HCEC 1CT (cell line): ENCODE measurements at regions not wholly inside any gene's neighbourhood (a gene's known extent, or its start where the extent isn't known, plus 50 kb on each side); places are given as distances from the start of the nearest gene placed in this dataset.
"Not testable (repeated sequence)": the region's sequence is repeated elsewhere in the genome, so short reads cannot be mapped to it uniquely, and the experiment has no call there.

Experiments used
- DNase-seq: peaks from one replicate; pipeline ENCODE4 v3.0.0-alpha.2; 2017

DNA sequence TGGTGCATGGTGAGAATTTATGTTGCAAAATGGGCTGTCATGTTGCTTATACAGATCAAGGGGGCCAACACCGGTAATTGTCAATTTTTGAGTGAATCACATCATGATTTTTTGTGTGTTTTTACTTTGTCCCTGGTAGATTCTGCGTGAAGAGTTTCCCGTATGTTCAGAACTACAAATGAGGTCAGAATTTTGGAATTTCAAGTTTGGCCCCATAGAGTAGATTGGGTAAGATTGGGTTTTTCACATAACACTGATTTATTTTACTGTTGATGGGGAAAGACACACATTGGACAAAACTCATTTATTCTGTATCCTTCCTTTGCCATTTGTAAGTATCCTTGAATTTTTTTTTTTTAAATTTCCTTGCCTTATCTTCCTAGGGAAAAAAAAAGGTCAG is 158.5 kb upstream of the MXRA5 start:
- DNase-seq, result no peak

DNA sequence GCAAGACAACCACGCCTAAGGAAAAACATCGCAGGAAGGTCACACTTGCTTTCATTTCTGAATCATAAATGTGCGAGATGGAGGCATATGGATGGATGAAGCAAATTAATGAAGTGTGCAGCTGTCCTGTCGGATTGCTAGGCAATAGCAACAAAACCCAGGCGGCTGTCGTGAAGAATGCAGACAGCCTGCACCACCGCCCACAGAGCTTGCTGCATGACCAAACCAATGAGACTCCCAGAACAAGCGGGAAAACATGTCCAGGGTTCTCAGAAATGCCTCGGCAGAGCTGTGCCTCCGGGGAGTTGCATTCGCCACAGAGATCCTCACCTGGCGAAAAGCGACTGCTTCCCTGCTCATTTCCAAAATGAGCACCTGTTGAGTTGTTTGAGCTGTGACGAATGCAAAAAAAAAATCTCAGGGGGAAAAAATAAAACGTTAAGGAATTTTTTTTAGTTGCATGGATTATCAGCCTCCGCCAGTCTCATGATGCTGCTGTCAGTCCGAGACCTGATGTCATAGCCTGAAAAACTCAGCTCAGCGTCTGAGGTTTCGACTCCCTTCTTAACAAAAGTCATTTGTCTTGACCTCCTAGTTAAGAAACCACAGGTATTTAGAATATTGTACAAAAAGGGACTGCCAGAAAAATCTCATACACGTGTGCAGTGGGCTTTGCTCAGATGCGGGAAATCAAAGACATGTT is 155.5 kb upstream of the MXRA5 start:
- no peak for DNase-seq

DNA sequence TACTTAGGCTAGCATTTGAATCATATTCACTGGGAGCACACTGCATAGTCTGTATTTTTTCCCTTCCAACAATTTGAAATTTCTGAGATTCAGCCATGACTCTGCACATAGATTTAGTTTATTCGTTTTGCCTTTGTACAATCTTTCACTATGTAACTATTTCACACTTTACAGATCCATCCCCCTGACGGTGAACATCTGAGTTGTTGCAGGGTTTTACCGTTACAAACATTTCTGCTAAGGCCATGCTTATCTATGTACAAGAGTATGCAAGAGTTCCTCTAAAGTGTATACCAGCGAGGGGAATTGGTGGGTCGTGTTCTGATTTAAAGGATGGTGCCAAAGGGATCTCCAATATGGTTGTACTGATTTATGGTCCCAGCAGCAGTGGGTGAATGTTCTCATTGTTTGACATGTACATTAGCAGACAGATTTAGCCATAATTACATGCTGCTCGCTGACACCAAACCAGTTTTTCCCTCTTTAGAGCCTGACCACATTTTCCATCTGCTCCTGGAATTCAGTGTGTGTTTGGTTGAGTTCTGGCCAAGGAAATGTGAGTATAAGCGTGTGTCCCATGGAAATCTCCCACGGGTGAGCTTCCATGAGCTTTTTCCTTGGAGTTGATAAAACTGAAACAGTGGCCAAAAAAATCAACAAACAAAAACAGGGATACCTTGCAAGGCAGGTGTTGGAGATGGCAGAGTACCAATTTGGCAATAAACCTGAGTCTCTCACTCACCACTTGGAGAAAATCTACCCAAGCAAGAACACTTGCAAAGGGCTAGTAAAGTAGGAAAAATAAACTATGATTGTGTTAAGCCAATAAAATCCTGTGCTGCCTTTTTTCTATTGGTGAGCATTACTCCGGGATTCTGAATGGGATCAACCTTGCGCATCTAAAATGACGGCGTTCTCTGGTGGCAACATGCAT is 149.7 kb upstream of the MXRA5 start:
- DNase-seq, result not testable (repeated sequence)

DNA sequence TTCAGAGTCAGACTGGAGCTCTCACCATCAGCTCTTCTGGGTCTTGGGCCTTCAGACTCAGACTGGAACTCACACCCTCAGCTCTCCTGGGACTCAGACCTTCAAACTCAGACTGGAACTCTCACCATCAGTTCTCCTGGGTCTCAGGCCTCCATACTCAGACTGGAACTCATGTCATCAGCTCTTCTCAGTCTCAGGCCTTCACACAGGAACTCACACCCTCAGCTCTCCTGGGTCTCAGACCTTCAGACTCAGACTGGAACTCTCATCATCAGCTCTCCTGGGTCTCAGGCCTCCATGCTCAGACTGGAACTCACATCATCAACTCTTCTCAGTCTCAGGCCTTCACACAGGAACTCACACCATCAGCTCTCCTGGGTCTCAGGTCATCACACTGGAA is 147.2 kb upstream of the MXRA5 start:
- DNase-seq, result no peak

DNA sequence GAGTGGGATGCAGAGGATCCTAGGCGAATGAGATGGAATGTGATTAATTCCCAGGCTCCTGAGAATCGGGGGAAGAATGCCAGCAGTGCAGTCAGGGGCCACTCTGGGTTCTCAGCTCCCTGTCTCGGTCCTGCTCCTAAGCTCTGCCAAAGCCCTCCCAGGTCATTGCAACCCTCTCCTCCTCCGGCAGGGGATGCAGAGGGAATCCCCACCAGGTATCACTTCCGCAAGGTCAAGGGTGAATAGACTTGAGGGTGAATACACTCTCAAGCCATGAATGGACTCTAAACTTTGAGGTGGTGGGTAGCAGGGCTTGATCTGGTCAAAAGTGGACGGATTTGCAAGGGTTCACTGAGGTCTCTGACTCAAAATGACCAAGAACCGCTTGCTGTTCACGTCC is 139.3 kb upstream of the MXRA5 start:
- DNase-seq, result no peak

DNA sequence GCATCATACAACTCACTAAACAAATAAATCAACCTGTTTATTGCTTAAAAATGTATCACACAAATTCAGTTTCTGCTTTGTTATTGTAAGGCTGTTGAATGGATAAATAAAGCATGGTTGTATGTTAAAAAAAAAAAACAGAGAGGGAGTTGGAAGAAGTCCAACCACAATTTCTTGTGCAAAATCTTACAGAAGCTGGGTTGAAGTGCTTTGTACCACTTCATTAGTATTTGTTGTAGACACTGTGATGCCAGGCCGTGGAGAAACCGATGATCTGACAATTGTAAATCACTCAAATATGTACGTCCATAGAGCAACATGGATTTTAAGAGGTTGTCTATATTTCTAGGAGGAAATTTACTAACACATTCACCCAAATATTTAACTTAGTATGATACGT is 132.6 kb upstream of the MXRA5 start:
- no peak for DNase-seq

DNA sequence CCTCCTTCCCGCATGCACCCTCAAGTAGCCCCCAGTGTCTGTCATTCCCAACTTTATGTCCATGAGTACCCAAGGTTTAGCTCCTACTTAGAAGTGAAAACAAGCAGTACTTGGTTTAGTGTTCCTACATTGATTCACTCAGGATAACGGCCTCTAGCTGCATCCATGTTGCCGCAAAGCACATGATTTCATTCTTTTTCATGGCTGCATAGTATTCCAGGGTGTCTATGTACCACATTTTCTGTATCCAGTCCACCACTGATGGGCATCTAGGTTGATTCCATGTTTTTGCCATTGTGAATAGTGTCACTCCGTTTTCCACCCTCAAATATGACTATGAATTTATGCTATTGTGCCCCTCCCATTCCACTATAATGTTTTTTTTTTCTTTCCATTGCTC is 130.5 kb upstream of the MXRA5 start:
- DNase-seq, result no peak

DNA sequence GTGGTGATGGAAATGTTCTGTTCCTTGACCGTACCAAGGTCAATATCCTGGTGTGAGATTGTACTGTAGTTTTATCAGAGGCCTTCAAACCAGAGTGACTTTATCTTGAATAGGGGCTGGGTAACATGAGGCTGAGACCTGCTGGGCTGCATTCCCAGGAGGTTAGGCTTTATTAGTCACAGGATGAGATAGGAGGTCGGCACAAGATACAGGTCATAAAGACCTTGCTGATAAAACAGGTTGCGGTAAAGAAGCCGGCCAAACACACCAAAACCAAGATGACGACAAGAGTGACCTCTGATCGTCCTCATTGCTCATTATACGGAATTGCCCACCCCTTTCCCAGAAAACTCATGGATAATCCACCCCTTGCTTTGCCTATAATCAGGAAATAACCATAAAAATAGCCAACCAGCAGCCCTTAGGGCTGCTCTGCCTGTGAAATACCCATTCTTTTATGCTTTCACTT is 123.8 kb upstream of the MXRA5 start:
- DNase-seq, result not testable (repeated sequence)

DNA sequence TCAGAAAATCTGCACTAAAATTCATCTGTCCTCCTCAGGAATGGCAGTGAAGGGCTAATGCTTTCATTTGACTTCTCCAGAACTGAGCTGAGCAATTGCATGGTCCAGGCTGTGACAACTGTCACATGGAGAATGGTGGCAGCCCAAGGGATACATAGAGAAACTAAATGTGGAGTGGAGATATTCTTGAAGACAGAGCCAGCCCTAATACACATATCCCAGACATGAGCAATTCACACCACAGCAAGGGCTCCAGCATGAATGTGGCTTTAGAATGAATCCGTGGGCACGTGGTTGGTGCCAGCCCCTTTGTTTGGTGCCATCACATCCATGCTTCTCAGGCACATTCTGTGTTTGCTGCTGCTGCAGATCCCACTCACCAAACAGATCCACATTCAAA is 121.6 kb upstream of the MXRA5 start:
- no peak for DNase-seq

DNA sequence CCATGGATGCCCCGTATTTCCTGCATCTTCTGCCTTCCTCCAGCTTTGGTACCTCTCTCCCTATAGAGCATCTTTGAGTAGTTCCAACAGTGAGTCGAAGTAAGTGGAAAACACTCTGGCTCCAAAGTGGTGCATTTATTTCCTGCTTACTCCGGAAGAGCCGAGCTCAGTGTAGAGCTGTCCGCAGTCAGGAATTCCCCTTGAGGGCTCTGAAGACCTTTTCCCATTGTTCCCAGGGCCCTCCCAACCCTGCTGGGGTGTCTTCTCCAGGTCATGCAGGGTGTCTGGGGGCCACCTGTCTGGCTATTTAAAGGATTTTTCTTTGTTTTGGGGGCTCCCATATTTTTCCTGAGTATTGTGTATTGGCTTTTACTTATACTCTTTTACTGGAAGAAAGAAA is 118.6 kb upstream of the MXRA5 start:
- DNase-seq, result no peak

DNA sequence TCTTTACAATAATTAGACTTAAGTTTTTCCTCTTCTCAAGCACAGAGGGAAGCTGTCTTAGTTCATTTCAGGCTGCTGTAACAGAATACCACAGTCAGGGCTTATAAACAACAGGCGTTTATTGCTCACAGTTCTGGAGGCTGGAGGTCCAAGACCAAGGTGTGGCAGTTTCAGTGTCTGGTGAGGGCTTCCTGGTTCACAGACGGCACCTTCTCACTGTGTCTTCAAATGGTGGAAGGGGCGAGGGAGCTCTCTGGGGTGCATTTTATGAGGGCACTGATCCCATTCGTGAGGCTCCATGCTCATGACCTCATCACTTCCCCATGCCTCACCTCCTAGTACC is 115.7 kb upstream of the MXRA5 start:
- DNase-seq, result no peak

DNA sequence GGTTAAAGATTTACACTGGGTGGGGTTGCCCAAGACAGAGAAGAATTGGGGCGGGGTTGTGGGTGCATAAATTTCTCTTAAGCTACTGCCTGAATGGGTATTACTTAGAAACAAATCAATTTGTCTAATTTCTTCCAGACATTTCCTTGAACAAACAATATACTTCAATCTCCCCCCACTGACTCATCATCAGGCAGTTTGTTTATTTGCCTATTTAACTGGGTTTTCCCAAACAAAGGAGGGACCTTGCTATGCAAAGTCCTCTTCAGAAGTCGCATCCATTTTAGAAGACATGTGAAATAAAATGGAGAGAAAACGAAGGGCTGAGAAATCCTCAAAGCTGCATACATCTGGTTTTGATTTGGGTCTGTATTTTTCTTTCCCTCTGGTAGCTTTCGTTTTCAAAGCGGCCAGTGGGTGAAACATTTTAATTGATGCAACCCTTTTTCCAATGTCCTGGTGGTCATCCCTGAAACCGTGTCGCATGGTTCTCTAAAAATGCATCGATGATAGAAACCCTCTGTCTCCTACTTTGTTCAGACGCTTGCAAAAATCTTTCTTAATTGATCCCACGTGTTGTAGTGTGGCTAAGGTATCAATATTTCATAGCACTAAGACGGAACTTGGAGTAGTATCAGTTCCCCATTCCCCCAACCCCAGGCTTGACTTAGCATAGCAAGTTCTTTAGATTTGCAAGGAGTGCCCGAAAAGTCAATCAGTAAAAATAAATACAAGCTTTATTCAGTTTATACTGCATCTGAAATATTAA is 115.1 kb upstream of the MXRA5 start:
- no peak for DNase-seq

DNA sequence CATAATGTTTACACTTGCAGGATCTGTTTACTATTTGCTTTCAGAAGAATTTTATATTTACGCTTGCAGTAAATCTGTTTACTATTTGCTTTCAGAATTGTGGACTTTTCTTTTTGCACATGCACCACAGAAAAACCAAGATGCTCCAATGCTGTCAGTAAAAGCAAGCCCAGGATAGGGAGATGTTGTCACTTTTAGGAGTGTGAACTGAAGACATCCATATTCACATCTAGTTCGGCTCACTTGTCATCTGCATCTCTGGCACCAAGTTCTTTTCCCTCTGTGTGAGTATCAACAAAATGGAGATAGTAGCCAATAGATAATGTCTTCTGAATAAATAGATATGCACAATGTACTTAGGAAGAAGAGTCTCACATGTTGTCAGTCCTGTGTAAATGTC is 109.3 kb upstream of the MXRA5 start:
- DNase-seq, result no peak

DNA sequence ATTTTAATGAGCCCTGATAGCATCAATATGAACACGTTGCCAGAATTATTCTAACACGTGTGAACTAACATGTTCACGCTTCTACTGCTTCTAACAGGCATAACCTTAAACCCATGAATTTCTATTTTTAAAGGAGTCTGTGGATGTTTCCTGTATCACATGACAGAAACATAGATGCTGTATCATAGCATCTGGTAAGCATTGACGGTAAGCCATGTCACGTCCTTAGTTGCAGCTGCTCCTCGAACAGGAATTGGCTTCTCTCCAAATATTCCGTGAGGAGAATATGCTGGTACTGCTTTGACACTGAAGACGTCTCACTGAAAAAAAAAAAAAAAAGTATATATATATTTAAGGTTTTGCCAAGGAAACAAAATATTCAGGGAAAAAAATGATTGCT is 105.1 kb upstream of the MXRA5 start:
- no peak for DNase-seq

DNA sequence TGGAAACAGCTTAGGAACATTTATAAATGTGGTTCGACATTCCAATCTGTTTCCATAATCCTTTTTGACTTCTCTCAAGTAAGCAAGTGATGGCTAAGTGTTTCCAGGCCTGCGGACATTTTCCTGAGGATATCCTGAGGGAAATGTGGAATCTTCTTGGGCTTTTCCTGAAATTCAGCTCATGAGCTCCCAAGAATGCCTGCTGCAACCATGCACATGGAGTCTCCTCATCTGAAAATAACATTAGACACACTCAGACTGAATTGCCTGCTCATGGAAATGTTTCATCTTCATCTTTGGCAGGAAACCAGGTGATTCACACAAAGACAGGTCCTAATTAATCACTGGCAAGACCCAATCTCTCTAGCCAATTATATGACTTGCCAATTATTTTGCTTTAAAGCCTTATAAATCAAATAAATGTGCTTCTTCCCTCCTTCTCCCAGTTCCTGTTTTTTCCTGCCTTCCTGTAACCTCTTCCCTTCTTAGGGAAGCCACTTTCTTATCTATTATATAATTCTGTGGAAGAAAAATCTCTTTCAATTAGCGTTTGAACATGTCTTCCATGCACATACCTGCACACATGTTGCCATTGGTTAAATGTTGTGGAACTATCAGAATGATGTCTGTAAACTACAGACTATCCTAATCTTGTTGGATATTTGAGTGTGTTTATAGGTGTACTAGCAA is 104.6 kb upstream of the MXRA5 start:
- no peak for DNase-seq

DNA sequence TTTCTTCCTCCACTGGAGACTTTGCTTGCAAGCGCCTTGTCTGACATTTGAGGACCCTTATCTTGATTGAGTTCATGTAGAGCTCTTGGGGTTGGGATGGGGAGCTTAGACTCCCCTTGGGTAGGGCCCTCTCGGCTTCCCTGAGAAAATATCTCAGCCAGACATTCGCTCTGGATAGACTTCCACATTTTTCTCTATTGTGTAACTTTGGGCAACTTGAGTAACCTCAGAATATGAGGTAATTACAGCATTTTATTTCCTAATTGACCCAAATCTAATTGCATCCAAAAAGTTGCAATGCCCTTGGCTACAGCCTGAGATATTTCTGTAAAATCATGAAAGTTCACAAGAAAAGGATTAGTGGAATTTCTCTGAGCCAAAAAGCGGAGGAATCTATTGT is 102.8 kb upstream of the MXRA5 start:
- DNase-seq, result no peak

DNA sequence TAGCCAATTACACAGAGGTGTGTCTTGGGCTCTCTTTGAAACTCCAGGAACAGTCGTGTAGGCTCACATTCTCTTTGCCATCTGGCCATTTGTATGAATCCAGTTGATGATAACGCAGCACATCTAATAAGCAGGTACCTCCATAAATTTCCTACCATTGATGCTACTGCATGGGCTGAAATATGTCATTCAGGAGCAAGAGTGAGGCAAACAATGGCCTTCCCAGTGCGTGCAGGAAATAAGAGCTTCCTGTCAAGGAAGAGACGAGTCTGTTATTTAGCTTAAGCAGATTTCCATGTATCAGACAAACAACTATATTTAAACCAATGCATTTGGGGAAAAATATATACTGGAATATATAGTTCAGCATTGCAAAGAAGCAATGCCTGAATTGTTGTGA is 102.1 kb upstream of the MXRA5 start:
- DNase-seq, result no peak

DNA sequence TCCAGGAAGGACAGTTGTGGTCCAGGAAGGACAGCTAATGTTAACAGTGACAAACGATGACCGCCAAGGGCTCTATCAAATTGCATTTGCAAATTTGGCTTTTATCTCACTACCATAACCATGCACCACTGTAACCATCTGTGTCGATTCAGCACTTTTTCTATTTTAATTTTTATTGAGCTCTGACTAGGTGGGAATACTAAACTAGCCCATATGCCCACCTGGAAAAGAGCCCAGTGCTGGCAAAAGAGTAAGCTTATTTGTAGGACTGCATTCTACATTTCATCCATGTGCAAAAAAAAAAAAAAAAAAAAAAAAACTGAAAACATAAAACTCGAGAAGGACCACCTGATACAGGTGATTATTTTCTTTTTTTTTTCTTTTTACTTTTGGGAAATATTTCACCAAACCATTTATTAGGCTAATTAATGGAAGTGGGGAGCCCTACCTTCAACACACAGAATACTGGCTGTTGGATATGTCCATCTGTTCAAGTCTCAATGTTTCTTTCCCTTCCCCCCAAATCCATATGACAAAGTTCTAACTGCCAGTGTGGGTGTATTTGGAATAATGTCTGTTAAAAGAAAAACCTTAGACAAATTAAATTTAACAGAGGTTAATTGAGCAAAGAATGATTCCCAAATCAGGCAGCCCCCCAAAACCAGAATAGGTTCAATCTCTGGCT is 99.5 kb upstream of the MXRA5 start:
- no peak for DNase-seq

DNA sequence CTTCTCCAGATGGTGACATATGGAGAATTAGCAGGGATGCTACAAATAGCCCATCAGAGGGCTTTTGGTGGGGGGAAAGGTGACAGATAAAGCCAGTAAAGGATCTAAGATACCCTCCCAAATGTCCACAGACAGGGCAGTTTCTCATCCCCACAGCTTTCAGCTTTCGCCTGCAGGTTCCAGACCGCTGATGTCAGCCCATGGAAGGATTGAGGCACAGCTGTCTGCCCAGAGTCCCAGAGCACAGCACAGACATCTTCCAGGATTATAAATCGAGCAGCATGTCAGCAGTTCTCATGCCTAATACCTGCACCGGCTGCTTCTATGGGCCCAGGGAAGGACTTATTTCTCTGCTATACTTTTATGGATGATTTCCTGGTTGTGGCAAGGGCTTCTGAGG is 96.7 kb upstream of the MXRA5 start:
- DNase-seq, result no peak

DNA sequence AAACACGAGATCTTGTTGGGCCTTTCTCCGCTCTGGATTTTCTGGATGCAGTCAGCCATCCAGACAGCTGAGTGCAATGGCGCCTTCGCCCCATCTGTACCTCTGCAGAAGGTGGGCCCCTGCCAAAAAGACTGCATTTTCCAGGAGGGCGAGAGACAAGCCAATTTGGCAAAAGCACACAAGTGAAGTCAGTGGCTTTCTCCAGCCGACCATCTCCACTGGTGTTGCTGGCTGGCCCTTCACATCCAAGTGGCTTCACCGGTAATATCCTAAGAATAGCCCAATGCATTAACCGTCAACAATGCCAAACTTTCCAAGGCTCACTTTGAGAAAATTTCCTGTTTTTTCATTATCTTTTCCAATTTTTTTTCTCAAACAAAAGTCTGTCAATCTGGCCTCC is 96.2 kb upstream of the MXRA5 start:
- DNase-seq, result no peak

DNA sequence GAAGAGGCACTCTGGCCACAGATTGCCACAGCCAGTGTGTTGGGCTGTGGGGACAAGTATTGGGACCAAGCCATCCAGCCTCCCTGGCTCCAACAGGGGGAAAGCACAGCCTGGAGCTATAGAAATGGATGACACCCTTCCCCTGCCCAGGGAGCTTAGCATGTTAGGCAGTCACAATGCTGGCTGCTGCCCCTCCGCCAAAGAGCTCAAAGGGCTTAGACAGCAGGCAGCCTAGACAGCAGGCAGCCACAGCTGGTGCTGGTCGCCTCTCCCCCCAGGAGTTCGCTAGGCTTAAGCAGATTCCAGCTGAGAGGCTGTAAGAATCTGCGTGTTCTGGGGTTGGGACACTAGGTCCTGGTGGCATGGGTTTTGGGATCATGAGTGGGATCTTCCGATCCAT is 94.5 kb upstream of the MXRA5 start:
- DNase-seq, result no peak

DNA sequence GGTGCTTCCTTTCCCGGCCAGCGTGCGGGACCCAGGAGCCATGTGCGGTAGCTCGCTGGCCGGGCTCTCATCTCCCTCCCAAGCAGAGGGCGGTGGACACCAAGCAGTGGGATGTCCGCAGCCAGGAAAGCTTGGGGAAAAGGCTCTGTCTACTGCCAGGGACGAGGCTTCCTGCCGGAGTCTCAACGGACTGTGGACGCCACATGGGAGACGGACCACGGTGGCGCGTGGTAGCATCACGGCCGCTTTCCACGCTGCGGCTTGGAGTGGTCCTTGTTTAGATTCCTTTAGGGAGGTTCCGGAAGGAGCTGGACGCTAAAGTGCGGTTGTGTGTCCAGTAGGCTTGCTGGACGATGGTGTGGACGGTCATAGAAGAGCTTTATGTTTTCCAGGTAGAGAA is 89.5 kb upstream of the MXRA5 start:
- DNase-seq, result not testable (repeated sequence)

DNA sequence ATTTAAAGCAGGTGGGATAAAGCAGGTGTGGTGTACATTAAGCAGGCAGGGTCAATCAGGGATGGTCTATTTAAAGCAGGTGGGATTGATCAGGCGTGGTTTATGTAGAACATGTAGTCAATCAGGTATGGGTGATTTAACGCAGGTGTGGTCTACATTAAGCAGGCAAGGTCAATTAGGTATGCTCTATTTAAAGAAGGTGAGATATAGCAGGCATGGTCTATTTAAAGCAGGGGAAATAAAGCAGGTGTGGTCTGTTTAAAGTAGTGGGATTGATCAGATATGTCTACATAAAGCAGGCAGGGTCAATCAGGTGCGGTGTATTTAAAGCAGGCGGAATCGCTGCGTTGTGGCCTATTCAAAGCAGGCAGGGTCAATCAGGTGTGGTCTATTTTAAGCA is 88.6 kb upstream of the MXRA5 start:
- DNase-seq, result no peak
